H1 (cell line): ENCODE measurements at regions not wholly inside any gene's neighbourhood (a gene's known extent, or its start where the extent isn't known, plus 50 kb on each side); places are given as distances from the start of the nearest gene placed in this dataset.

Experiments used
- CTCF ChIA-PET: fragments of 300-600 bp; sonication (Branson Sonifier 250); formaldehyde crosslinking; loops from one replicate; lab custom pipeline; 2021; ENCODE audit not compliant: partially characterized antibody; lab: Charles Lee
- POLR2A ChIA-PET: fragments of 300-600 bp; sonication (Branson Sonifier 250); formaldehyde crosslinking; loops from one replicate; lab custom pipeline; 2021; ENCODE audit warnings: inconsistent platforms; ENCODE audit not compliant: partially characterized antibody; lab: Charles Lee
- DNase-seq, 2 experiments: peaks; one replicate each; pipeline versions ENCODE4 v3.0.0 to v3.0.0-alpha.2; 2010 to 2022; ENCODE audit warnings: low spot score in 2 of 2, low read depth in 1 of 2, mixed read lengths in 1 of 2
- FAIRE-seq: peaks from 2 replicates; lab custom pipeline; 2011; peaks lifted over from hg19 to GRCh38; lab: Jason Lieb, UNC
- H2AFZ ChIP-seq: 2 replicates; pipeline ENCODE4 v1.8.1; 2012; ENCODE audit warnings: low read length, inconsistent platforms
- H2AK5ac ChIP-seq: 2 replicates; pipeline ENCODE4 v1.6.1; 2013; ENCODE audit warnings: low read depth, low read length
- H2BK120ac ChIP-seq: replicated peaks from 2 replicates; pipeline ENCODE3; 2013; ENCODE audit warnings: low read depth, low read length, inconsistent platforms
- H2BK12ac ChIP-seq: 2 replicates; pipeline ENCODE4 v1.6.1; 2013; ENCODE audit warnings: low read depth, low read length
- H2BK15ac ChIP-seq: 2 replicates; pipeline ENCODE4 v1.6.1; 2013; ENCODE audit warnings: low read length
- H2BK20ac ChIP-seq: 2 replicates; pipeline ENCODE4 v1.6.1; 2013; ENCODE audit warnings: low read length
- H2BK5ac ChIP-seq: 2 replicates; pipeline ENCODE4 v1.6.1; 2013; ENCODE audit warnings: low read depth, low read length
- H3K14ac ChIP-seq: 2 replicates; pipeline ENCODE4 v1.6.1; 2013; ENCODE audit warnings: inconsistent platforms; ENCODE audit not compliant: insufficient read length
- H3K18ac ChIP-seq: 2 replicates; pipeline ENCODE4 v1.6.1; 2013; ENCODE audit warnings: low read length; ENCODE audit errors: extremely low read depth
- H3K23ac ChIP-seq: 2 replicates; pipeline ENCODE4 v1.6.1; 2013; ENCODE audit warnings: inconsistent platforms; ENCODE audit not compliant: insufficient read length
- H3K23me2 ChIP-seq: 2 replicates; pipeline ENCODE4 v1.6.1; 2013; ENCODE audit warnings: low read depth, low read length
- H3K27ac ChIP-seq: 2 replicates; pipeline ENCODE4 v1.6.1; 2011; ENCODE audit warnings: low read depth, low read length, inconsistent platforms
- H3K27me3 ChIP-seq, 4 experiments: replicated peaks in 1 of 4; 1 replicate in 1 of 4; 2 replicates in 3 of 4; pipeline versions ENCODE4 v1.6.1 to v1.8.1; 2011 to 2013; ENCODE audit warnings: low read length in 3 of 4, mild to moderate bottlenecking in 3 of 4, inconsistent platforms in 2 of 4, mixed read lengths in 2 of 4, moderate library complexity in 1 of 4; ENCODE audit not compliant: control insufficient read depth in 3 of 4, insufficient read depth in 3 of 4; ENCODE audit errors: extremely low read depth in 1 of 4
- H3K36me3 ChIP-seq, 4 experiments: 2 replicates each; pipeline versions ENCODE4 v1.6.1 to v1.8.1; 2011 to 2013; ENCODE audit warnings: mild to moderate bottlenecking in 4 of 4, low read length in 3 of 4, moderate library complexity in 2 of 4, control low read depth in 1 of 4, inconsistent platforms in 1 of 4; ENCODE audit not compliant: insufficient read depth in 4 of 4, control insufficient read depth in 2 of 4
- H3K4ac ChIP-seq: replicated peaks from 2 replicates; pipeline ENCODE3; 2013; ENCODE audit warnings: low read length, low read depth, mixed read lengths, inconsistent platforms; ENCODE audit not compliant: insufficient read length
- H3K4me1 ChIP-seq, 4 experiments: replicated peaks in 1 of 4; 1 replicate in 1 of 4; 2 replicates in 3 of 4; pipeline versions ENCODE4 v1.6.1 to v1.8.1; 2011 to 2013; ENCODE audit warnings: low read length in 3 of 4, inconsistent platforms in 2 of 4, mixed read lengths in 1 of 4; ENCODE audit not compliant: insufficient read depth in 4 of 4, control insufficient read depth in 3 of 4
- H3K4me2 ChIP-seq, 2 experiments: 2 replicates each; pipeline versions ENCODE4 v1.6.1 to v1.8.1; 2011 to 2013; ENCODE audit warnings: low read depth in 2 of 2, low read length in 2 of 2, control low read depth in 1 of 2, inconsistent platforms in 1 of 2, mild to moderate bottlenecking in 1 of 2; ENCODE audit not compliant: insufficient read depth in 1 of 2
- H3K4me3 ChIP-seq, 4 experiments: fragments of 200-600, 300-600 bp in 1 of 4; sonication (generic), shearing (Covaris generic), sonication (Bioruptor Twin) in 1 of 4; 2 replicates each; pipeline versions ENCODE4 v1.5.1 to v1.8.1; 2011 to 2016; ENCODE audit warnings: low read length in 4 of 4, low read depth in 3 of 4, control low read depth in 2 of 4, inconsistent platforms in 2 of 4, mild to moderate bottlenecking in 2 of 4, mixed read lengths in 1 of 4, moderate library complexity in 1 of 4; ENCODE audit not compliant: insufficient read depth in 2 of 4; ENCODE audit errors: extremely low read depth in 1 of 4
- H3K56ac ChIP-seq: replicated peaks from 2 replicates; pipeline ENCODE3; 2013; ENCODE audit warnings: low read depth, mild to moderate bottlenecking, mixed read lengths, low read length, inconsistent platforms; ENCODE audit not compliant: insufficient read length
- H3K79me1 ChIP-seq: 2 replicates; pipeline ENCODE4 v1.6.1; 2013; ENCODE audit warnings: low read depth, low read length, control low read depth
- H3K79me2 ChIP-seq, 2 experiments: 2 replicates each; pipeline versions ENCODE4 v1.6.1 to v1.8.1; 2012 to 2013; ENCODE audit warnings: low read length in 2 of 2, mild to moderate bottlenecking in 2 of 2, inconsistent platforms in 1 of 2; ENCODE audit not compliant: insufficient read depth in 2 of 2, control insufficient read depth in 1 of 2
- H3K9ac ChIP-seq, 4 experiments: replicated peaks in 1 of 4; 1 replicate in 1 of 4; 2 replicates in 3 of 4; pipeline versions ENCODE4 v1.6.1 to v1.8.1; 2011 to 2013; ENCODE audit warnings: low read depth in 3 of 4, low read length in 3 of 4, control low read depth in 2 of 4, mild to moderate bottlenecking in 2 of 4, moderate library complexity in 2 of 4, inconsistent platforms in 1 of 4; ENCODE audit errors: extremely low read depth in 1 of 4
- H3K9me3 ChIP-seq, 2 experiments: 2 replicates each; pipeline versions ENCODE4 v1.6.1 to v1.8.1; 2012 to 2013; ENCODE audit warnings: mild to moderate bottlenecking in 2 of 2, moderate library complexity in 2 of 2, control low read depth in 1 of 2, inconsistent platforms in 1 of 2, low read depth in 1 of 2, low read length in 1 of 2, mixed read lengths in 1 of 2; ENCODE audit not compliant: insufficient read depth in 2 of 2
- H4K20me1 ChIP-seq, 2 experiments: replicated peaks in 1 of 2; 2 replicates each; pipeline versions ENCODE3 to v1.8.1; 2011 to 2013; ENCODE audit warnings: inconsistent platforms in 2 of 2, low read length in 2 of 2, mild to moderate bottlenecking in 1 of 2; ENCODE audit not compliant: insufficient read depth in 2 of 2, control insufficient read depth in 1 of 2
- H4K5ac ChIP-seq: 2 replicates; pipeline ENCODE4 v1.6.1; 2013; ENCODE audit warnings: low read length, low read depth, mixed read lengths, inconsistent platforms; ENCODE audit not compliant: insufficient read length
- H4K8ac ChIP-seq: 2 replicates; pipeline ENCODE4 v1.8.0; 2013; ENCODE audit warnings: mild to moderate bottlenecking, moderate library complexity, low read length, inconsistent platforms; ENCODE audit not compliant: insufficient read depth; ENCODE audit errors: extremely low read depth
- H4K91ac ChIP-seq: replicated peaks from 2 replicates; pipeline ENCODE3; 2013; ENCODE audit warnings: low read length, mixed read lengths, inconsistent platforms; ENCODE audit not compliant: insufficient read length
- CBX5 ChIP-seq: fragments of 300-800, 300-1000 bp; sonication (generic); IDR thresholded peaks from 2 replicates; pipeline ENCODE4 v1.7.1; 2016; ENCODE audit warnings: antibody characterized with exemption, low read length, low read depth
- FOSL1 ChIP-seq: IDR thresholded peaks from 2 replicates; pipeline ENCODE4 v1.6.1; 2011; ENCODE audit warnings: mild to moderate bottlenecking, low read depth, low read length, moderate library complexity; ENCODE audit not compliant: insufficient read depth
- JUN ChIP-seq: IDR thresholded peaks from 2 replicates; pipeline ENCODE4 v1.6.1; 2011; ENCODE audit warnings: low read depth, mild to moderate bottlenecking, improper control_type of control experiment, low read length
- WGBS, 2 experiments: shearing (Covaris generic) in 1 of 2; methylation state at CpG; one replicate each; pipeline versions ENCODE4 v1.1.6 to v1.1.7; 2013 to 2015; ENCODE audit warnings: low lambda C conversion rate in 2 of 2, mixed read lengths in 2 of 2, inconsistent platforms in 1 of 2, low coverage in 1 of 2, missing lambda C conversion rate in 1 of 2; ENCODE audit not compliant: insufficient replicate concordance in 2 of 2, insufficient coverage in 1 of 2, insufficient read length in 1 of 2; ENCODE audit errors: extremely low coverage in 1 of 2, missing lambda C conversion rate in 1 of 2; 5-methylcytosine and 5-hydroxymethylcytosine counted together

- no peak overlapping the region for H4K5ac ChIP-seq
- no peaks in the 10 kb centered on the region for H3K4me1 ChIP-seq
- no peak overlapping the region for H4K91ac ChIP-seq
- no peak overlapping the region for H3K56ac ChIP-seq
- TF ChIP-seq FOSL1, result no peak
- no peak for TF ChIP-seq JUN
- TF ChIP-seq CBX5, result no peak
- H3K4me2 ChIP-seq, result no peak overlapping the region
- H3K4ac ChIP-seq, result no peak overlapping the region
- ChIA-PET POLR2A (no interaction called here), CTCF (no interaction called here)
- H2BK120ac ChIP-seq, result no peak overlapping the region
- H2AFZ ChIP-seq, result no peak overlapping the region
- no peak overlapping the region for H3K4me3 ChIP-seq
- H2BK12ac ChIP-seq, result no peak overlapping the region
- H3K79me2 ChIP-seq, result no peaks in the 10 kb centered on the region
- no peaks in the 10 kb centered on the region for H3K23me2 ChIP-seq
- H3K27ac ChIP-seq, result no peak overlapping the region
- no peak overlapping the region for H2BK15ac ChIP-seq
- H3K27me3 ChIP-seq, result no peaks in the 10 kb centered on the region
- no peak overlapping the region for H2BK5ac ChIP-seq
- no peak overlapping the region for H2BK20ac ChIP-seq
- no peaks in the 10 kb centered on the region for H3K9me3 ChIP-seq
- H3K14ac ChIP-seq, result no peak overlapping the region
- no peaks in the 10 kb centered on the region for H3K36me3 ChIP-seq
- H3K23ac ChIP-seq, result no peak overlapping the region
- DNase-seq (no peak), FAIRE-seq (no peak)
- no peak overlapping the region for H4K8ac ChIP-seq
- no peaks in the 10 kb centered on the region for H4K20me1 ChIP-seq
- no peak overlapping the region for H2AK5ac ChIP-seq
- 96% methylated on average over 1 of the region's 1 CpG; no CpG with 5 or more reads in 1 of the 2 experiments for WGBS, 2 experiments
- H3K9ac ChIP-seq, result no peak overlapping the region
- no peaks in the 10 kb centered on the region for H3K79me1 ChIP-seq
- H3K18ac ChIP-seq, result no peak overlapping the region
These were observed 301.8 kb downstream of the BRINP2 start for GRCh38 chr1:177472567-177472966.
